ENCODE measurements at regions not wholly inside any gene's neighbourhood (a gene's known extent, or its start where the extent isn't known, plus 50 kb on each side); places are given as distances from the start of the nearest gene placed in this dataset.
A peak's percentile ranks its signal among the peaks of the same experiment; 100 is the strongest.

DNA sequence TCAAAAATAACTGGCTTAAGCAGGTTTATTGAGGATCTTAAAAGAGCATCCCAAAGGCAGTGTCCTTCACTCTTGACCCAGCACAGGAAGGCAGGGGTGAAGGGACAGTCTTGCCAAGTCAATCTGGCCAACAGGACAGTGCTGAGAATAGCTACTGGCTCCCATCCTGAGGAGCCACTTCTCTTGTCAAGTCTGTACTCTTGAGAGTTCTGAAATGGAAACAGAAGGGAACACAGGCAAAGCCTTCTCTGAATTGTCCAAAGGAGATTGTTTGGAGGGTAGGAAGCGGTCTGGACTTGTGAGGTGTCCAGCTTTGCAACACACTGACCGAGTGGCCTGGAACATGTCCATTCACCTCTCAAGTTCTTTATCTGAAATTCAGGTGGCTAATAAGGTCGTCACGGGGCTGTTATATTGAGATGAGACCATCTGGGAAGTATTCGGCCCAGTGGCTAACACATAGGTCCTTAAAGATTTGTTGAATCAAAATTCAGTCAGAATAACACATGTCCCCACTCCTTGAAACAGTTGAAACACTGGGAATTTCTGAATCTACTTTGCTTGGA, 99.5 kb upstream of the FHL2 start:
- Mint-ChIP-seq H3K27ac (ENCODE audit: unreplicated experiment) (no peak overlapping the region), H3K4me1 (no peaks in the 10 kb centered on the region), H3K36me3 (ENCODE audit: low read depth) (peaks cover 7% of the 10 kb centered on the region), H3K27me3 (ENCODE audit: low read depth) (peaks cover 2% of the 10 kb centered on the region), H3K9me3 (peaks cover 11% of the 10 kb centered on the region), H3K4me3 (no peak overlapping the region)
- DNase-seq (ENCODE audit: low read depth, low spot score) = no peak
- TF ChIP-seq CTCF (conservative IDR thresholded peaks at IDR 0.05) = no peak

GRCh38 chr2:105497094-105497493, 98.2 kb upstream of the FHL2 start:
- Mint-ChIP-seq H3K4me1 (no peaks in the 10 kb centered on the region), H3K9me3 (peaks cover 15% of the 10 kb centered on the region), H3K27me3 (ENCODE audit: low read depth) (peaks cover 5% of the 10 kb centered on the region), H3K27ac (ENCODE audit: unreplicated experiment) (peak overlapping the region; percentile 45), H3K36me3 (ENCODE audit: low read depth) (peaks cover 7% of the 10 kb centered on the region), H3K4me3 (no peak overlapping the region)
- TF ChIP-seq CTCF (conservative IDR thresholded peaks at IDR 0.05) = no peak
- DNase-seq (ENCODE audit: low read depth, low spot score) = no peak

DNA sequence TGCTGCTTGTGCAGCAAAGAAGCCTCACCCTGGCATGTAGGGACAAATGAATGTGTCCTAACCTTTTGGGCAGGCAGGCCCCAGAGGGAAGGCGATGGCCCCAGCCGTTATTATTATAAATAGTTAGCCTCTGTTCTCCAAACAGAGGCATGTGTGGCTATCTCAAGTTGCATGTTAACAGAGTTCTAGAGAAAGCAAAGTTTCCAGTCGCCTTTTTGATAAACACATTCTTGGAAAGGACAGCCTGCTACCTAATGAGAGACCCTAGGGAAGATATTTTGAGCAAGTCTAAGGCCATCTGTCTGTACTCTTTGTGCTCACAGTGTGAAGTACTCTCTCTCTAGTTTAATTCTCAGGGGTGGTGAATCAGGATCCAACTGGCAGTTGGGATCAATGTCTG, 97.4 kb upstream of the FHL2 start:
- Mint-ChIP-seq H3K27me3 (ENCODE audit: low read depth) (peaks cover 9% of the 10 kb centered on the region), H3K4me1 (no peaks in the 10 kb centered on the region), H3K27ac (ENCODE audit: unreplicated experiment) (no peak overlapping the region), H3K36me3 (ENCODE audit: low read depth) (peaks cover 7% of the 10 kb centered on the region), H3K9me3 (peaks cover 14% of the 10 kb centered on the region), H3K4me3 (no peak overlapping the region)
- no peak for TF ChIP-seq CTCF (conservative IDR thresholded peaks at IDR 0.05)
- DNase-seq (ENCODE audit: low read depth, low spot score) = no peak

DNA sequence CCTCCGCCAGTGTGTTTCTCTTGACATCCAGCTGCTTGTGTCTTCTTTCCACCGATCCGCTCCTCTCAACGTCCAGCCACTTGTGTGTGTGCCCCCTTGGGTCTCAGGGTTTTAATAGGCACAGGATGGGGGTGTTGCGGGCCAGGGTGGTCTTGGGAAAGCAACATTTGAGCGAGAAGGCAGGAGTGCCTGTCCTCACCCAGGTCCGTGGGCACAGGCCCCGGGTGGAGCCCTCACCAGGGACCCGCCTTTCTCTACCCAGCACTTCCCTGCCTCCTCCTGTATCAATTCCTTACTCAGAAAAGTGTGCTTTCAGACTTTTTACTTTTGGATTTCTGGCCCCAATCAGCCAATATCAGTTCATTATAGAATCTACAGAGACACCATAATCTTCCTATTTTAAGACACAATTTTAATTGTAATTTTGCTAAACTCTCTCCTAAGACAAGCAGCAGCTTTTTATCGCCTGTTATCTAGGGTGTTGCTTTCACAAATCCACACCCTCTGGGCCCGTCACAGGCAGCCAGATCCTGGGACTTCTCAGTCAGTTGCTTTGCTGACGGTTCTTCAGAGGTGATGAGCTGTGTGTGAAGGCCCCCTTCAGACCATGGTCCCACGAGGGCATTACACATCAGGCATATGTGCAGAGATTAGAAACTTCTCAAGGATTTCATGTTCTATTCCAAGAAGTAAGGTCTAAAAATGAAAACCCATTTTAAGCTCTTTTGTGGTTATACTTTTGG, 96.0 kb upstream of the FHL2 start:
- Mint-ChIP-seq H3K4me3 (no peak overlapping the region), H3K27ac (ENCODE audit: unreplicated experiment) (no peak overlapping the region), H3K4me1 (no peaks in the 10 kb centered on the region), H3K27me3 (ENCODE audit: low read depth) (peaks cover 9% of the 10 kb centered on the region), H3K9me3 (peaks cover 8% of the 10 kb centered on the region), H3K36me3 (ENCODE audit: low read depth) (peaks cover 3% of the 10 kb centered on the region)
- no peak for DNase-seq (ENCODE audit: low read depth, low spot score)
- no peak for TF ChIP-seq CTCF (conservative IDR thresholded peaks at IDR 0.05)

DNA sequence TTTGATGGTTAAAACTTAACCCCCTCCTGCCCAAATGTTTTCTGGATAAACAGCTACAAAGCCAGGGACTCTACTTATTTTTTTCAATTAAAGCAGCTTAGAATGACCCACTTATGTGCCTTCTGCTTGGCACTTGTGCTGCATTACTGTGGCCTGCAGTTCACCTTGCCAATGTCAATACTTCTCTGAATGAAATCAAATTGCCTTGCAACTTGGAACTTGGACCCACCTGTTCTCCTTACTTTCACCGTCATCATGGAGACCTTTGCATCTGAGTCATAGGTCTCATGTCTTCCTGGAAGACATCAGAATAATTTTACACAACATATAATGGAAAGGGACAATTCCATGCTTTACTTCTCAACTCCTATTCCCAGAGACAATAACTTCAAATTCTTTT, 92.1 kb upstream of the FHL2 start:
- no peak for TF ChIP-seq CTCF (conservative IDR thresholded peaks at IDR 0.05)

More for the DNA sequence above, 92.1 kb upstream of the FHL2 start:
- Mint-ChIP-seq H3K4me1 (no peaks in the 10 kb centered on the region), H3K4me3 (no peak overlapping the region), H3K36me3 (ENCODE audit: low read depth) (no peaks in the 10 kb centered on the region), H3K27me3 (ENCODE audit: low read depth) (peaks cover 9% of the 10 kb centered on the region), H3K27ac (ENCODE audit: unreplicated experiment) (no peak overlapping the region), H3K9me3 (peaks cover 5% of the 10 kb centered on the region)
- no peak for DNase-seq (ENCODE audit: low read depth, low spot score)
